ENCODE measurements at regions not wholly inside any gene's neighbourhood (a gene's known extent, or its start where the extent isn't known, plus 50 kb on each side); places are given as distances from the start of the nearest gene placed in this dataset.

DNA sequence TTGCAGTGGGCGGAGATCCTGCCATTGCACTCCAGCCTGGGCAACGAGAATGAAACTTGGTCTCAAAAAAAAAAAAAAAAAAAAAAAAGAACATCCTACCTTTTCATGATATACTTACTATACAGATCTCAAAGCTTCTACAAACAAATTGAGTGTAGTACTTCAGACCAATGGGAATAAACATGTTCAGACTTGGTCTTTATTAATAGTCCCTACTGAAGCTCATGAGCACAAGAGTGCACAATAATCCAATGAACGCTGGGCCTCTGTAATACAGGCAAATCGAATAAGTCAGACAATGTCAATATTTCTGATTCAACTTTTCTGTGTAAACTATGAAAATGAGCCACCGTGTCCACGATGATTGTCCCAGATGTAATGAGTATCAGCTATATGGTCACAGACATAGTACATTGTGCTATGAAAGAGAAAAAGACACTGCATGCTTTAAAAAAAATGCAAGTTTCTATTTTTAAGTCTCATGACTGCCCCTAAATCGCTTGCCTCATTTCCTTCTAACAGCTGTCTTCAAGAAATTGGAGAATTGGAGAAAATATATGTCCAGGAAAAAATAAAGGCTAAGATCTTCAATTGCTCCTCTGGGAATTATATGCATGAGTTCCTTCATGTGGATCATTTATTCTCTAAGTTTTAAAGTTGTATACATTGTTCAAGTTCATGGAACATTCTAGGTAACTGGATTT, 64.0 kb upstream of the CTTNBP2 start:
- Histone ChIP-seq H3K27ac (ENCODE audit: control insufficient read depth, insufficient read depth) (no peak overlapping the region), H3K27me3 (replicated peaks in 1 of 2; ENCODE audit: control insufficient read depth in 2 of 2, insufficient read depth in 2 of 2, low read length in 1 of 2) (no peaks in the 10 kb centered on the region), H3K4me2 (ENCODE audit: control insufficient read depth, insufficient read depth) (no peak overlapping the region), H3K9ac (ENCODE audit: control insufficient read depth, insufficient read depth, low read length) (no peak overlapping the region), H3K9me3 (replicated peaks; ENCODE audit: control insufficient read depth, insufficient read depth, low read length) (no peaks in the 10 kb centered on the region; the same call in 2 of the 3 replicates), H3K79me2 (ENCODE audit: control insufficient read depth, insufficient read depth, low read length) (no peaks in the 10 kb centered on the region), H3K4me3 (no peak overlapping the region), H2AFZ (ENCODE audit: control insufficient read depth, low read depth, low read length) (no peak overlapping the region), H4K20me1 (ENCODE audit: control insufficient read depth, insufficient read depth) (no peaks in the 10 kb centered on the region), H3K36me3 (ENCODE audit: control insufficient read depth in 2 of 2, insufficient read depth in 2 of 2, low read length in 1 of 2) (no peaks in the 10 kb centered on the region), H3K4me1 (ENCODE audit: control insufficient read depth, insufficient read depth, low read length) (no peaks in the 10 kb centered on the region)
- ChIA-PET POLR2A (interaction anchor here (0.7 kb wide), 1 partner anchor 134 kb away, joined by 5 read pairs; no protein-coding TSS in a partner anchor), CTCF (interaction anchor here (0.7 to 1.5 kb wide), 2 partner anchors 9 to 150 kb away, joined by 3 to 4 read pairs; no protein-coding TSS in a partner anchor), RAD21 (ENCODE audit: unreplicated experiment) (no interaction called here), SMC1A (ENCODE audit: uncharacterized antibody, unreplicated experiment) (interaction anchor here (0.7 to 1.3 kb wide), 3 partner anchors 13 to 48 kb away, joined by 3 to 4 read pairs (median 3); no protein-coding TSS in a partner anchor)
- no peak for TF ChIP-seq MXI1 (IDR thresholded peaks at IDR 0.05; ENCODE audit: low read depth, low read length)
- TF ChIP-seq, protein P1, sequence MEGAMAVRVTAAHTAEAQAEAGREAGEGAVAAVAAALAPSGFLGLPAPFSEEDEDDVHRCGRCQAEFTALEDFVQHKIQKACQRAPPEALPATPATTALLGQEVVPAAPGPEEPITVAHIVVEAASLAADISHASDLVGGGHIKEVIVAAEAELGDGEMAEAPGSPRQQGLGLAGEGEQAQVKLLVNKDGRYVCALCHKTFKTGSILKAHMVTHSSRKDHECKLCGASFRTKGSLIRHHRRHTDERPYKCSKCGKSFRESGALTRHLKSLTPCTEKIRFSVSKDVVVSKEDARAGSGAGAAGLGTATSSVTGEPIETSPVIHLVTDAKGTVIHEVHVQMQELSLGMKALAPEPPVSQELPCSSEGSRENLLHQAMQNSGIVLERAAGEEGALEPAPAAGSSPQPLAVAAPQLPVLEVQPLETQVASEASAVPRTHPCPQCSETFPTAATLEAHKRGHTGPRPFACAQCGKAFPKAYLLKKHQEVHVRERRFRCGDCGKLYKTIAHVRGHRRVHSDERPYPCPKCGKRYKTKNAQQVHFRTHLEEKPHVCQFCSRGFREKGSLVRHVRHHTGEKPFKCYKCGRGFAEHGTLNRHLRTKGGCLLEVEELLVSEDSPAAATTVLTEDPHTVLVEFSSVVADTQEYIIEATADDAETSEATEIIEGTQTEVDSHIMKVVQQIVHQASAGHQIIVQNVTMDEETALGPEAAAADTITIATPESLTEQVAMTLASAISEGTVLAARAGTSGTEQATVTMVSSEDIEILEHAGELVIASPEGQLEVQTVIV (IDR thresholded peaks at IDR 0.05; ENCODE audit: borderline replicate concordance, partially characterized antibody) = no peak
- TF ChIP-seq EZH2 (IDR thresholded peaks at IDR 0.05; ENCODE audit: borderline replicate concordance, control insufficient read depth, low read depth, low read length) = no peak
- no peak for TF ChIP-seq BMI1 (IDR thresholded peaks at IDR 0.05; ENCODE audit: borderline replicate concordance)
- no peak for TF ChIP-seq CREB1 (IDR thresholded peaks at IDR 0.05; ENCODE audit: low read depth)
- no peak for TF ChIP-seq ATF7 (IDR thresholded peaks at IDR 0.05; ENCODE audit: low read depth)
- TF ChIP-seq EGR1 (IDR thresholded peaks at IDR 0.05; ENCODE audit: borderline replicate concordance in 1 of 2, low read depth in 2 of 2, low read length in 2 of 2) = no peak
- no peak for TF ChIP-seq IKZF2 (IDR thresholded peaks at IDR 0.05)
- TF ChIP-seq POLR2AphosphoS2 (IDR thresholded peaks at IDR 0.05; ENCODE audit: low read depth, low read length) = no peak
- no peak for TF ChIP-seq TBL1XR1 (IDR thresholded peaks at IDR 0.05; ENCODE audit: low read depth, low read length)
- no peak for TF ChIP-seq PAX8 (IDR thresholded peaks at IDR 0.05)
- TF ChIP-seq RAD21 (IDR thresholded peaks at IDR 0.05; ENCODE audit: insufficient read depth, low read depth, low read length) = no peak
- TF ChIP-seq, protein P2, sequence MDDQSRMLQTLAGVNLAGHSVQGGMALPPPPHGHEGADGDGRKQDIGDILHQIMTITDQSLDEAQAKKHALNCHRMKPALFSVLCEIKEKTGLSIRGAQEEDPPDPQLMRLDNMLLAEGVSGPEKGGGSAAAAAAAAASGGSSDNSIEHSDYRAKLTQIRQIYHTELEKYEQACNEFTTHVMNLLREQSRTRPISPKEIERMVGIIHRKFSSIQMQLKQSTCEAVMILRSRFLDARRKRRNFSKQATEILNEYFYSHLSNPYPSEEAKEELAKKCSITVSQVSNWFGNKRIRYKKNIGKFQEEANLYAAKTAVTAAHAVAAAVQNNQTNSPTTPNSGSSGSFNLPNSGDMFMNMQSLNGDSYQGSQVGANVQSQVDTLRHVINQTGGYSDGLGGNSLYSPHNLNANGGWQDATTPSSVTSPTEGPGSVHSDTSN (IDR thresholded peaks at IDR 0.05; ENCODE audit: insufficient replicate concordance, low read depth, low read length) = no peak
- TF ChIP-seq HDAC6 (IDR thresholded peaks at IDR 0.05; ENCODE audit: unreplicated experiment) = no peak
- BruUV-seq (replicated peaks) = no TSS peak
- 38% methylated on average over 6 of the region's 7 CpGs for WGBS (ENCODE audit: insufficient coverage, insufficient replicate concordance, low lambda C conversion rate, missing lambda C conversion rate)
- intact Hi-C loops (cut with micrococcal nuclease; ENCODE audit: unreplicated experiment) = no loop called here
- in situ Hi-C loops (cut with MboI) = no loop called here
- FAIRE-seq (no peak), ATAC-seq (no peak), DNase-seq (ENCODE audit: low read depth, low spot score) (no peak)
